GM21360 (cell line): ENCODE measurements at regions not wholly inside any gene's neighbourhood (a gene's known extent, or its start where the extent isn't known, plus 50 kb on each side); places are given as distances from the start of the nearest gene placed in this dataset.

ENCODE experiments used
- ATAC-seq: cut with Tn5 transposase; IDR thresholded peaks from one replicate; pipeline ENCODE4 v1.9.1; 2021; ENCODE audit warnings: mild to moderate bottlenecking, moderate library complexity; ENCODE audit not compliant: unreplicated experiment

GRCh38 chr2:139963863-139964355 is 1183.7 kb upstream of the NXPH2 start:
- no peak for ATAC-seq

GRCh38 chr2:139949242-139949972 is 1169.2 kb upstream of the NXPH2 start:
- ATAC-seq, result no peak

GRCh38 chr2:139946690-139947089 is 1166.5 kb upstream of the NXPH2 start:
- no peak for ATAC-seq

- ATAC-seq, result no peak
These were observed 1160.5 kb upstream of the NXPH2 start for GRCh38 chr2:139940686-139941085.

GRCh38 chr2:139925903-139926302 is 1145.7 kb upstream of the NXPH2 start:
- ATAC-seq, result no peak

- no peak for ATAC-seq
These were observed 1143.9 kb upstream of the NXPH2 start for GRCh38 chr2:139924070-139924469.

- ATAC-seq, result no peak
These were observed 1138.8 kb upstream of the NXPH2 start for GRCh38 chr2:139918982-139919381.

- ATAC-seq, result no peak
These were observed 1137.6 kb upstream of the NXPH2 start for GRCh38 chr2:139917690-139918384.

- ATAC-seq, result no peak
These were observed 1136.6 kb upstream of the NXPH2 start for GRCh38 chr2:139916822-139917221.

GRCh38 chr2:139911160-139911559 is 1131.0 kb upstream of the NXPH2 start:
- ATAC-seq, result no peak

GRCh38 chr2:139909136-139909535 is 1128.9 kb upstream of the NXPH2 start:
- ATAC-seq, result no peak

GRCh38 chr2:139905624-139906023 is 1125.4 kb upstream of the NXPH2 start:
- ATAC-seq, result no peak

GRCh38 chr2:139891636-139892035 is 1111.4 kb upstream of the NXPH2 start:
- ATAC-seq, result no peak

- ATAC-seq, result no peak
These were observed 1105.8 kb upstream of the NXPH2 start for GRCh38 chr2:139885921-139886498.

- ATAC-seq, result no peak
These were observed 1096.8 kb upstream of the NXPH2 start for GRCh38 chr2:139876964-139877363.

GRCh38 chr2:139876321-139876720 is 1096.1 kb upstream of the NXPH2 start:
- no peak for ATAC-seq

GRCh38 chr2:139872503-139872902 is 1092.3 kb upstream of the NXPH2 start:
- ATAC-seq, result no peak

- ATAC-seq, result no peak
These were observed 1091.8 kb upstream of the NXPH2 start for GRCh38 chr2:139872032-139872431.

GRCh38 chr2:139867601-139868226 is 1087.5 kb upstream of the NXPH2 start:
- ATAC-seq, result no peak

GRCh38 chr2:139864821-139865302 is 1084.7 kb upstream of the NXPH2 start:
- no peak for ATAC-seq

- ATAC-seq, result no peak
These were observed 1074.7 kb upstream of the NXPH2 start for GRCh38 chr2:139854769-139855483.
